ENCODE measurements at regions not wholly inside any gene's neighbourhood (a gene's known extent, or its start where the extent isn't known, plus 50 kb on each side); places are given as distances from the start of the nearest gene placed in this dataset.

GRCh38 chr12:41983856-41984255 lies 160.8 kb downstream of the GXYLT1 start:
- DNase-seq (ENCODE audit: extremely low spot score, insufficient read length, low read depth), result no peak
- FAIRE-seq, result no peak

GRCh38 chr12:41983394-41983793 lies 161.3 kb downstream of the GXYLT1 start:
- FAIRE-seq, result no peak
- DNase-seq (ENCODE audit: extremely low spot score, insufficient read length, low read depth), result no peak

- no peak for FAIRE-seq
Observed at GRCh38 chr12:41981758-41982157, 162.9 kb downstream of the GXYLT1 start.

GRCh38 chr12:41981013-41981412 lies 163.7 kb downstream of the GXYLT1 start:
- no peak for DNase-seq (ENCODE audit: extremely low spot score, insufficient read length, low read depth)

More at GRCh38 chr12:41981758-41982157, 162.9 kb downstream of the GXYLT1 start:
- DNase-seq (ENCODE audit: extremely low spot score, insufficient read length, low read depth), result no peak

GRCh38 chr12:41980390-41980789 lies 164.3 kb downstream of the GXYLT1 start:
- no peak for FAIRE-seq
- DNase-seq (ENCODE audit: extremely low spot score, insufficient read length, low read depth), result no peak

More at GRCh38 chr12:41981013-41981412, 163.7 kb downstream of the GXYLT1 start:
- FAIRE-seq, result no peak

GRCh38 chr12:41979574-41979973 lies 165.1 kb downstream of the GXYLT1 start:
- FAIRE-seq (no peak), DNase-seq (ENCODE audit: extremely low spot score, insufficient read length, low read depth) (no peak)

- DNase-seq (ENCODE audit: extremely low spot score, insufficient read length, low read depth), result no peak
- no peak for FAIRE-seq
Observed at GRCh38 chr12:41972598-41972997, 172.1 kb downstream of the GXYLT1 start.

GRCh38 chr12:41972196-41972595 lies 172.5 kb downstream of the GXYLT1 start:
- DNase-seq (ENCODE audit: extremely low spot score, insufficient read length, low read depth) (no peak), FAIRE-seq (no peak)

GRCh38 chr12:41970744-41971143 lies 173.9 kb downstream of the GXYLT1 start:
- no peak for DNase-seq (ENCODE audit: extremely low spot score, insufficient read length, low read depth)
- no peak for FAIRE-seq

- FAIRE-seq (no peak), DNase-seq (ENCODE audit: extremely low spot score, insufficient read length, low read depth) (no peak)
Observed at GRCh38 chr12:41968599-41968998, 176.1 kb downstream of the GXYLT1 start.

- DNase-seq (ENCODE audit: extremely low spot score, insufficient read length, low read depth) (no peak), FAIRE-seq (no peak)
Observed at GRCh38 chr12:41967668-41968500, 176.8 kb downstream of the GXYLT1 start.

GRCh38 chr12:41966916-41967315 lies 177.8 kb downstream of the GXYLT1 start:
- DNase-seq (ENCODE audit: extremely low spot score, insufficient read length, low read depth) (no peak), FAIRE-seq (no peak)

- DNase-seq (ENCODE audit: extremely low spot score, insufficient read length, low read depth) (no peak), FAIRE-seq (no peak)
Observed at GRCh38 chr12:41966001-41966400, 178.7 kb downstream of the GXYLT1 start.

GRCh38 chr12:41963398-41963797 lies 181.3 kb downstream of the GXYLT1 start:
- no peak for DNase-seq (ENCODE audit: extremely low spot score, insufficient read length, low read depth)
- no peak for FAIRE-seq

- FAIRE-seq (no peak), DNase-seq (ENCODE audit: extremely low spot score, insufficient read length, low read depth) (no peak)
Observed at GRCh38 chr12:41962171-41962572, 182.5 kb downstream of the GXYLT1 start.

- DNase-seq (ENCODE audit: extremely low spot score, insufficient read length, low read depth), result no peak
- no peak for FAIRE-seq
Observed at GRCh38 chr12:41959271-41959670, 185.4 kb downstream of the GXYLT1 start.

- DNase-seq (ENCODE audit: extremely low spot score, insufficient read length, low read depth) (no peak), FAIRE-seq (no peak)
Observed at GRCh38 chr12:41956353-41956752, 188.3 kb downstream of the GXYLT1 start.

- no peak for DNase-seq (ENCODE audit: extremely low spot score, insufficient read length, low read depth)
- FAIRE-seq, result no peak
Observed at GRCh38 chr12:41950455-41950854, 194.2 kb downstream of the GXYLT1 start.

- DNase-seq (ENCODE audit: extremely low spot score, insufficient read length, low read depth) (no peak), FAIRE-seq (no peak)
Observed at GRCh38 chr12:41946106-41946505, 198.6 kb downstream of the GXYLT1 start.

GRCh38 chr12:41944216-41944615 lies 200.5 kb downstream of the GXYLT1 start:
- FAIRE-seq (no peak), DNase-seq (ENCODE audit: extremely low spot score, insufficient read length, low read depth) (no peak)

- FAIRE-seq, result no peak
Observed at GRCh38 chr12:41943671-41944070, 201.0 kb downstream of the GXYLT1 start.

GRCh38 chr12:41942354-41942753 lies 202.3 kb downstream of the GXYLT1 start:
- FAIRE-seq (no peak), DNase-seq (ENCODE audit: extremely low spot score, insufficient read length, low read depth) (no peak)

More at GRCh38 chr12:41943671-41944070, 201.0 kb downstream of the GXYLT1 start:
- DNase-seq (ENCODE audit: extremely low spot score, insufficient read length, low read depth), result no peak
